ENCODE measurements at regions not wholly inside any gene's neighbourhood (a gene's known extent, or its start where the extent isn't known, plus 50 kb on each side); places are given as distances from the start of the nearest gene placed in this dataset.

DNA sequence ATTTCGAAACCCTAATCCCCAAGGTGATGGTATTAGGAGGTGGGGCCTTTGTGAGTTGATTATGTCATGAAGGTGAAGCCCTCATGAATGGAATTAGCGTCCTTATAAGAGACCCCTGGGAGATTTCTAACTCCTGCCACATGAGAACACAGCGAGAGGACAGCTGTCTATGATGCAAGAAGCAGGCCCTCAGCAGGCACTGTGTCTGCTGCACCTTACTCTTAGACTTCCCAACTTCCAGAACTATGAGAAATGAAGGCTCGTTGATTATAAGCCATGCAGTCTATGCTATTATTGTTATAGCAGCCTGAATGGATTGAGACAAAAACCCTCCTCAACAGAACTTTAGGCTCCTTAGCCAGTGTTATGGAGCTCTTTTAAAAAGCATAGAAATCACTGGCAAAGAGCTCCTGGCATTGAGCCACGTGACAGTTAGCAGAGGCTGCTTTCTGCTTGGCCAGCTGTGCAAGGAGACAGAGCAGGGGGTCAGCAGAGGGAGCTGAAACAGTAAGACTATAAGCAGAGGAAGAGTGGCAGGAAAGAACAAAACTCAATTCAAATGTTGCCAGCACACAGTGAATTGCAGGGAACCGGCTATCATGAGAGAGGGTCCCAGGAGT is 219.2 kb upstream of the FAT1 start:
- DNase-seq (ENCODE audit: low read depth in 2 of 2) = peak; percentile 31 to 36
- TF ChIP-seq, protein P1, sequence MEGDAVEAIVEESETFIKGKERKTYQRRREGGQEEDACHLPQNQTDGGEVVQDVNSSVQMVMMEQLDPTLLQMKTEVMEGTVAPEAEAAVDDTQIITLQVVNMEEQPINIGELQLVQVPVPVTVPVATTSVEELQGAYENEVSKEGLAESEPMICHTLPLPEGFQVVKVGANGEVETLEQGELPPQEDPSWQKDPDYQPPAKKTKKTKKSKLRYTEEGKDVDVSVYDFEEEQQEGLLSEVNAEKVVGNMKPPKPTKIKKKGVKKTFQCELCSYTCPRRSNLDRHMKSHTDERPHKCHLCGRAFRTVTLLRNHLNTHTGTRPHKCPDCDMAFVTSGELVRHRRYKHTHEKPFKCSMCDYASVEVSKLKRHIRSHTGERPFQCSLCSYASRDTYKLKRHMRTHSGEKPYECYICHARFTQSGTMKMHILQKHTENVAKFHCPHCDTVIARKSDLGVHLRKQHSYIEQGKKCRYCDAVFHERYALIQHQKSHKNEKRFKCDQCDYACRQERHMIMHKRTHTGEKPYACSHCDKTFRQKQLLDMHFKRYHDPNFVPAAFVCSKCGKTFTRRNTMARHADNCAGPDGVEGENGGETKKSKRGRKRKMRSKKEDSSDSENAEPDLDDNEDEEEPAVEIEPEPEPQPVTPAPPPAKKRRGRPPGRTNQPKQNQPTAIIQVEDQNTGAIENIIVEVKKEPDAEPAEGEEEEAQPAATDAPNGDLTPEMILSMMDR (IDR thresholded peaks at IDR 0.05; ENCODE audit: low read depth, low read length) = no peak
- no peak overlapping the region for H3K4me3 ChIP-seq (replicated peaks in 1 of 2; ENCODE audit: low read depth in 2 of 2, low read length in 2 of 2)

DNA sequence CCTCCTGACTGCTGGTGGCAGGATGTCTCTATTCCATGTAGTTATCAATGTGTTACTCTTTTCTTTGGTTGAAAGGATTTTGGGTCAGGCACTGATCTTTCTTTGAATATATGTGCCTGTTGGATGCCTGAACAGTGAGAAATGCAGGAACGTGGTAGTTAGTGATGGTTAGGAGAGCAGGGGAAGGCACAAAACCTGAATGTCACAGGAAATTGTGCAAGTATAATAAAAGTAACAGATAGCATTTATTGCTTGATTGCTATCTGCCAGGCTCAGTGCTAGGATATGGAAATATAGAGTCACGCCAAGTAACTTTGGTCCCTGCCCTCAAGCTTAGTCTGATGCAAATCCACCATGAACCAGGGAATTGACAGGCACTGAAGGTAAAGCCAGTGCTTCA is 219.8 kb upstream of the FAT1 start:
- H3K4me3 ChIP-seq (replicated peaks in 1 of 2; ENCODE audit: low read depth in 2 of 2, low read length in 2 of 2) = no peak overlapping the region
- TF ChIP-seq, protein P1 (IDR thresholded peaks at IDR 0.05; ENCODE audit: low read depth, low read length) = no peak
- DNase-seq (ENCODE audit: low read depth in 2 of 2) = no peak

DNA sequence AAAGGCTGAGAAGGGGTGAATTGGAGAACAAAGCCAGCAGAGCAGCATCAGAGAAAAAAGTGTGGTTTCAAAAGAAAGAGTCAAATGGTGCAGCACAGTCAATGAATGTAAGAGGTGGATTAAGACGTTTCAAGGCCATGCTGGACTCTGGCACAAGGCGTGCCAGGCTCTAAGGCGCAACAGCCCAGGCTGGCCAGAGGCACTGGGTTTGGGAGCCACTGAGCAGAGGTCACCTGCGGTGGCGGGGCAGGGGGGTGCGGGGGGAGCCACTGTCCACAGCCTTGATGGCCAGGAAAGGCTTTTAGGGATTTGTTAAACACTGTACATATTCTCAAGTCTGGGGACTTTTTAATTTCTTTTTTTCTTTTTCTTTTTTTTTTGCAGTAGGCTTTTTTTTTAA is 222.5 kb upstream of the FAT1 start:
- H3K4me3 ChIP-seq (replicated peaks in 1 of 2; ENCODE audit: low read depth in 2 of 2, low read length in 2 of 2) = no peak overlapping the region
- TF ChIP-seq, protein P1 (IDR thresholded peaks at IDR 0.05; ENCODE audit: low read depth, low read length) = no peak
- DNase-seq (ENCODE audit: low read depth in 2 of 2) = no peak

DNA sequence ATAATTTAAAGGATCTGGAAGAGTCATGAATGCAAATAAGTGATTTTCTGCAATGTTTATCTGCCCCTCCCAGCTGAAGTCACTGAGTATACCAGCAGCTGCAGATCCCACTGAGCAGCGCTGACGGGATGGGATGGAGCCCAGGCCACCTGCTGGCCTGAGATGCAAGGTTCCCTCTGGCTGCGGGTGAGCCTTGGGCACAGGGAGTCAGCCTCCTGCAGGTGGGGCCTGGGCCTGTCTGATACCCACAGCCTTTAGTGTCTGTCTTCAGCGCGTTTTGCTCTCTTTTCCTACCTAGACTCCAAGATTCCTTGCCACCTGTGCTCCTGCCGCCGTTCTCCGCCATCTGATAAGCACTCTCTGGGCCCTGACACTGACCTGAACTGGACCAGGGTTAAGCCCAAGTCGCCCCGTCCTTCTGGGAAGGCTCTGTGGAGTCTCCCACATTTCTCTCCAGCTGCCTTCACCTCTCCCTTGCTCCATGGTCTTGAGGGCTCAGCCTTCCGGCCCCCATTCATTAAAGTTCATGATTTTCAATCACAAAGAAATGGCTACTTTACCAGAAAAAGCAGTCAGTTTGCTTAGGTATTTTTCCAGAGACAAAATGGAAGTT is 223.1 kb upstream of the FAT1 start:
- peak in 1 of 2 donors; percentile 14 for DNase-seq (ENCODE audit: low read depth in 2 of 2)
- no peak overlapping the region for H3K4me3 ChIP-seq (replicated peaks in 1 of 2; ENCODE audit: low read depth in 2 of 2, low read length in 2 of 2)
- TF ChIP-seq, protein P1 (IDR thresholded peaks at IDR 0.05; ENCODE audit: low read depth, low read length) = no peak

DNA sequence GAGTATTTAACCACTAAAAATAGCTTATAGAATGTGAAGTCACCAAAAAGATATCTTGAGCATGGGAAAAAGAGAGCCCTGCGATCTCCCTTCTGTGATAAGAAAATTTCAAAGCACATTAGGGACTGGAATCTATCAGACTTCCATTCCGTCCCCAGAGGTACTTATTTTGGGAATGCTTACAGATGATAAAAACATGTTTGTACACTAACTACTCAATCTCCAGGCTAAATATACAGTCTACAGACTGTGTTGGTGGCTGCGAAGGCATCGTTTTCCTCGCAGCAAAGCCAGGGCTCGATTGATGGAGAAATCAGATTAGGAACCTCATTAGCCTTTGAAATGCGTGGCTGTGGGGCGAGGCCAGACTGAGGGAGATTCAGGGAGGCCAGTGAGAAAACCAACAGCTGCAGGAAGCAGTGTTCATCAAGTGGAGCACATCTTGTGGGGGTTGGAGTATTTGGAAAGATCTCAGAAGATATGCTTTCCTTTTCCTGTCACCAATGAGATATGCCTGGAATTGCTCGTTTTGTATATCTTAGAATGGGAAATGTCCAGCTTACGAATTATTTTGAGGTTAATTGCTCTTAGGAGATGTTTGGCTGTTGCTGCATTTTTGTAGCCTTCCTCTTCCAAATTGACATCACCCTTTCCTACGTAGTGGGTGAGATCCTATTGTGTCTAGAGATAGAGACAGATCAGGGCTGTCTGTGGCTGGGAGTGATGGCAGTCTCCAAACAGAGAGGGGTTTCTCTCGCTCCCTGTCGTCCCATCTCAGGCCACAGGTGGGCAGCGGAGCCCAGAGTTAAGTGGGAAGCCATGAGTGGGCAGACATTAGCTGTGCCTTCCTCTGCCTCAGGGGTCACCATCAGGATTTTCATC is 224.9 kb upstream of the FAT1 start:
- TF ChIP-seq, protein P1 (IDR thresholded peaks at IDR 0.05; ENCODE audit: low read depth, low read length) = peak; percentile 39
- peak in 1 of 2 donors; percentile 36 for DNase-seq (ENCODE audit: low read depth in 2 of 2)
- no peak overlapping the region for H3K4me3 ChIP-seq (replicated peaks in 1 of 2; ENCODE audit: low read depth in 2 of 2, low read length in 2 of 2)

DNA sequence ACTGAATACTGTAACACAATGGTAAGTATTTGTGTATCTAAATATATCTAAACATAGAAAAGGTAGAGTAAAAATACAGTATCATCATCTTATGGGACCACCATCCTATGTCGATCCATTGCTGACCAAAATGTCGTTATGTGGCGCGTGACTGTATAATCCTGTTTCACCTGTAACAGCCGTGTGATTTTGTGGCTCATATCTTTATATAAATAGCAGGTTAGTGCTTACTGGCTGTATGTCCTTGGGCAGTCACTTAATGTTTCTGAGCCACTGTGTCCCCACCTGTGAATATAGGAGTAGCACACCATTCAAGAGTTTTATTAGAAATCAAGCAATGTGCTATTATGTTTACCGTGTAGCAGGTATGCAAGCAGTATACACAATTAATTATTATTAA is 226.2 kb upstream of the FAT1 start:
- no peak for DNase-seq (ENCODE audit: low read depth in 2 of 2)
- no peak overlapping the region for H3K4me3 ChIP-seq (replicated peaks in 1 of 2; ENCODE audit: low read depth in 2 of 2, low read length in 2 of 2)
- TF ChIP-seq, protein P1 (IDR thresholded peaks at IDR 0.05; ENCODE audit: low read depth, low read length) = no peak

Data from cardiac fibroblast (primary cell).